Endothelial cell (in vitro differentiated cells): ENCODE measurements at regions not wholly inside any gene's neighbourhood (a gene's known extent, or its start where the extent isn't known, plus 50 kb on each side); places are given as distances from the start of the nearest gene placed in this dataset.

Experiments used
- DNase-seq: peaks from one replicate; pipeline ENCODE4 v3.0.0; 2021; ENCODE audit warnings: low spot score
- H3K27ac Mint-ChIP-seq: one replicate; pipeline ENCODE4 v1.8.0; 2021; ENCODE audit warnings: mixed read lengths, inconsistent platforms; ENCODE audit not compliant: unreplicated experiment
- H3K27me3 Mint-ChIP-seq: one replicate; pipeline ENCODE4 v1.8.0; 2021; ENCODE audit warnings: mild to moderate bottlenecking, moderate library complexity, mixed read lengths, inconsistent platforms; ENCODE audit not compliant: unreplicated experiment
- H3K36me3 Mint-ChIP-seq: one replicate; pipeline ENCODE4 v1.8.0; 2021; ENCODE audit warnings: mild to moderate bottlenecking, low read depth, mixed read lengths, inconsistent platforms; ENCODE audit not compliant: unreplicated experiment
- H3K4me1 Mint-ChIP-seq: one replicate; pipeline ENCODE4 v1.8.0; 2021; ENCODE audit warnings: mild to moderate bottlenecking, mixed read lengths, inconsistent platforms; ENCODE audit not compliant: unreplicated experiment
- H3K4me3 Mint-ChIP-seq: one replicate; pipeline ENCODE4 v1.8.0; 2021; ENCODE audit warnings: mild to moderate bottlenecking, mixed read lengths, inconsistent platforms; ENCODE audit not compliant: unreplicated experiment
- H3K9me3 Mint-ChIP-seq: one replicate; pipeline ENCODE4 v1.8.0; 2021; ENCODE audit warnings: mixed read lengths, inconsistent platforms; ENCODE audit not compliant: unreplicated experiment
- TF ChIP-seq, protein P1 (sequence below): fragments of 200-600 bp; sonication (generic); IDR thresholded peaks from one replicate; pipeline ENCODE4 v1.5.0; 2021; ENCODE audit warnings: antibody characterized with exemption; ENCODE audit not compliant: unreplicated experiment

DNA sequence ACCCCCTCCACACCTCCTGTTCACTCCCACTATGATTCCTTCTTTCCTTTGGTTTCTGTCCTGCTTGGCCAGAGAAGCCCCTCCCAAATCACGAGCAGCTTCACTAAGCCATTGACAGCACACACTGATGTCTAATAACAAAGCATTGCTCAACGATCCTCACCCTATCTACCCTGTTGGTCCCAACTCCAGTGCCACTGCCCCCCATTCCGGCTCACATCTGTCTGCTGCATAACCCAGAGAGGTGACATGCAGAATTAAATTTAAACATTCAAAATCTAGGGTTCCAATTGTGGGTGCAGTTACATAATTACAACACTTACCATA is 236.9 kb downstream of the TTLL7 start:
- TF ChIP-seq, protein P1, sequence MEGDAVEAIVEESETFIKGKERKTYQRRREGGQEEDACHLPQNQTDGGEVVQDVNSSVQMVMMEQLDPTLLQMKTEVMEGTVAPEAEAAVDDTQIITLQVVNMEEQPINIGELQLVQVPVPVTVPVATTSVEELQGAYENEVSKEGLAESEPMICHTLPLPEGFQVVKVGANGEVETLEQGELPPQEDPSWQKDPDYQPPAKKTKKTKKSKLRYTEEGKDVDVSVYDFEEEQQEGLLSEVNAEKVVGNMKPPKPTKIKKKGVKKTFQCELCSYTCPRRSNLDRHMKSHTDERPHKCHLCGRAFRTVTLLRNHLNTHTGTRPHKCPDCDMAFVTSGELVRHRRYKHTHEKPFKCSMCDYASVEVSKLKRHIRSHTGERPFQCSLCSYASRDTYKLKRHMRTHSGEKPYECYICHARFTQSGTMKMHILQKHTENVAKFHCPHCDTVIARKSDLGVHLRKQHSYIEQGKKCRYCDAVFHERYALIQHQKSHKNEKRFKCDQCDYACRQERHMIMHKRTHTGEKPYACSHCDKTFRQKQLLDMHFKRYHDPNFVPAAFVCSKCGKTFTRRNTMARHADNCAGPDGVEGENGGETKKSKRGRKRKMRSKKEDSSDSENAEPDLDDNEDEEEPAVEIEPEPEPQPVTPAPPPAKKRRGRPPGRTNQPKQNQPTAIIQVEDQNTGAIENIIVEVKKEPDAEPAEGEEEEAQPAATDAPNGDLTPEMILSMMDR, result no peak
- Mint-ChIP-seq H3K4me3 (no peak overlapping the region), H3K27ac (no peak overlapping the region), H3K27me3 (peaks cover 2% of the 10 kb centered on the region), H3K36me3 (no peaks in the 10 kb centered on the region), H3K4me1 (no peaks in the 10 kb centered on the region), H3K9me3 (no peaks in the 10 kb centered on the region)
- no peak for DNase-seq

- no peaks in the 10 kb centered on the region for H3K36me3 Mint-ChIP-seq
- no peak overlapping the region for H3K4me3 Mint-ChIP-seq
- H3K27me3 Mint-ChIP-seq, result peaks cover 2% of the 10 kb centered on the region
- H3K9me3 Mint-ChIP-seq, result no peaks in the 10 kb centered on the region
- TF ChIP-seq, protein P1, result no peak
- H3K4me1 Mint-ChIP-seq, result no peaks in the 10 kb centered on the region
- no peak for DNase-seq
- no peak overlapping the region for H3K27ac Mint-ChIP-seq
These were observed 237.5 kb downstream of the TTLL7 start for GRCh38 chr1:83761167-83762038.

GRCh38 chr1:83760226-83761021 is 238.5 kb downstream of the TTLL7 start:
- H3K36me3 Mint-ChIP-seq, result no peaks in the 10 kb centered on the region
- H3K27me3 Mint-ChIP-seq, result peaks cover 2% of the 10 kb centered on the region
- H3K4me1 Mint-ChIP-seq, result no peaks in the 10 kb centered on the region
- DNase-seq, result no peak
- no peaks in the 10 kb centered on the region for H3K9me3 Mint-ChIP-seq
- TF ChIP-seq, protein P1, result no peak
- no peak overlapping the region for H3K27ac Mint-ChIP-seq
- H3K4me3 Mint-ChIP-seq, result no peak overlapping the region

- no peaks in the 10 kb centered on the region for H3K27me3 Mint-ChIP-seq
- TF ChIP-seq, protein P1, result no peak
- no peak overlapping the region for H3K4me3 Mint-ChIP-seq
- H3K9me3 Mint-ChIP-seq, result no peaks in the 10 kb centered on the region
- no peak for DNase-seq
- H3K36me3 Mint-ChIP-seq, result no peaks in the 10 kb centered on the region
- H3K27ac Mint-ChIP-seq, result no peak overlapping the region
- no peaks in the 10 kb centered on the region for H3K4me1 Mint-ChIP-seq
These were observed 241.8 kb downstream of the TTLL7 start for GRCh38 chr1:83756984-83757717.
